Testis (tissue), 2 donors: ENCODE measurements at regions not wholly inside any gene's neighbourhood (a gene's known extent, or its start where the extent isn't known, plus 50 kb on each side); places are given as distances from the start of the nearest gene placed in this dataset.
"Not testable (repeated sequence)": the region's sequence is repeated elsewhere in the genome, so short reads cannot be mapped to it uniquely, and the experiment has no call there.

Experiments
- DNase-seq: peaks from one replicate; pipeline ENCODE4 v3.0.0-alpha.2; 2019
- H3K27ac ChIP-seq, 2 donors: fragments of 200-600 bp; sonication (generic); one replicate each; pipeline ENCODE4 v1.5.1; 2019
- H3K27me3 ChIP-seq: fragments of 200-600 bp; sonication (generic); one replicate; pipeline ENCODE4 v1.5.1; 2019
- H3K36me3 ChIP-seq: fragments of 200-600 bp; sonication (generic); one replicate; pipeline ENCODE4 v1.5.1; 2017; ENCODE audit warnings: low read depth; ENCODE audit errors: missing control alignments
- H3K4me1 ChIP-seq: fragments of 200-600 bp; sonication (generic); one replicate; pipeline ENCODE4 v1.5.1; 2019
- H3K4me3 ChIP-seq, 2 donors: fragments of 200-600 bp; sonication (generic); one replicate each; pipeline ENCODE4 v1.5.1; 2017 to 2019
- H3K9me3 ChIP-seq: fragments of 200-600 bp; sonication (generic); one replicate; pipeline ENCODE4 v1.5.1; 2017
- CTCF ChIP-seq, 3 experiments: fragments of 450-650 bp in 2 of 3; fragments of 200-600 bp in 1 of 3; sonication (generic) in 1 of 3; IDR thresholded peaks; one replicate each; pipeline ENCODE4 v1.5.1; 2016 to 2019; ENCODE audit warnings: antibody characterized with exemption in 3 of 3, mild to moderate bottlenecking in 2 of 3, moderate library complexity in 1 of 3
- POLR2A ChIP-seq: fragments of 450-650 bp; IDR thresholded peaks from one replicate; pipeline ENCODE4 v1.6.1; 2017; ENCODE audit warnings: antibody characterized with exemption, mild to moderate bottlenecking, moderate library complexity
- WGBS, 2 donors: methylation state at CpG; one replicate each; pipeline ENCODE4 v1.1.5; 2018; 5-methylcytosine and 5-hydroxymethylcytosine counted together
- intact Hi-C: fragments of 100-400 bp; cut with DNase I; formaldehyde crosslinking; loops from one replicate; pipeline ENCODE4 v1.15.1; 2023; ENCODE audit warnings: low total_unique reads

DNA sequence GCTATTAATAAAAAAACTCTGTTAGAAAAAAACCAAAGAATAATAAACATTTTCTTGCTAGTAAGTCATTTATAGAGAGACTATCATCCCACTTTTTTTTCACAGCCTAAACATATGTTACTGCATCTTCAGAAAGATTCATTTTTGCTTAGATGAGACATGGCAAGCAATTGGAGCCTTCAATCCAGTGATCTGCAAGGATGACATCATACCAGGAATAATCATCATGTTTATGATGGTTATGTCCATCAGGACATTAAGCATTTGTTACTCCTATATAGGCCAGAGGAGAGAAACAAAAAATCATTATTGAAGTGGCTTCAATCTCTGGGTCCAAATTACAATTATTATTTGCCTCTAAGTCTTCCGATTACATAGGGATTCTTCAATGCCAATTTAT, 626.3 kb upstream of the CCNG1 start:
- Histone ChIP-seq H3K27ac (no peak overlapping the region), H3K4me3 (no peak overlapping the region), H3K9me3 (no peaks in the 10 kb centered on the region), H3K27me3 (no peaks in the 10 kb centered on the region), H3K4me1 (no peaks in the 10 kb centered on the region), H3K36me3 (no peaks in the 10 kb centered on the region)
- 75 to 85% methylated on average over 1 of the region's 1 CpG for WGBS, 2 donors
- no peak for DNase-seq
- intact Hi-C loops = no loop called here
- TF ChIP-seq CTCF (IDR thresholded peaks at IDR 0.05) (no peak), POLR2A (no peak)

GRCh38 chr5:162816816-162817215, 620.6 kb upstream of the CCNG1 start:
- no peak overlapping the region for H3K4me3 ChIP-seq
- H3K4me1 ChIP-seq = no peaks in the 10 kb centered on the region
- WGBS, 2 donors = 83 to 91% methylated on average over 2 of the region's 2 CpGs
- DNase-seq = no peak
- no peaks in the 10 kb centered on the region for H3K9me3 ChIP-seq
- intact Hi-C loops = no loop called here
- no peaks in the 10 kb centered on the region for H3K27me3 ChIP-seq
- no peak for TF ChIP-seq POLR2A
- TF ChIP-seq CTCF (IDR thresholded peaks at IDR 0.05) = no peak
- no peak overlapping the region for H3K27ac ChIP-seq
- no peaks in the 10 kb centered on the region for H3K36me3 ChIP-seq

GRCh38 chr5:162817364-162817763, 620.0 kb upstream of the CCNG1 start:
- TF ChIP-seq CTCF (IDR thresholded peaks at IDR 0.05) (no peak), POLR2A (no peak)
- Histone ChIP-seq H3K4me1 (no peaks in the 10 kb centered on the region), H3K4me3 (no peak overlapping the region), H3K27me3 (no peaks in the 10 kb centered on the region), H3K9me3 (no peaks in the 10 kb centered on the region), H3K36me3 (no peaks in the 10 kb centered on the region), H3K27ac (no peak overlapping the region)
- intact Hi-C loops = no loop called here
- 81% methylated on average over 4 of the region's 4 CpGs for WGBS, 2 donors
- no peak for DNase-seq

DNA sequence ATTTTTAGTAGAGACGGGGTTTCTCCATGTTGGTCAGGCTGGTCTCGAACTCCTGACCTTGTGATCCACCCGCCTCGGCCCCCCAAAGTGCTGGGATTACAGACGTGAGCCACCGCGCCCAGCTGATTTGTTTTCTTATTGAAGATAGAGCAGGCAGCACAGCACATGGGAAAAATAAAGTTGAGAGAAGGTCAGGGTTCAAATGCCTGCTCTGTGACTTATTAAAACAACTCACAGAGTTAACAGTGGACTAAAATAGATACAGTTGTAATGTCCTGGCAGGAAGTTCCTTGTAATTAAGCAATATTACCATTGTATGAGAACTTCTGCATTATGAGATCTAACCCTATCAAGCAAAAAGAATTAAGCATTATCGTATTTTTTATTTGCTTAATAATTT, 615.7 kb upstream of the CCNG1 start:
- 65 to 73% methylated on average over 8 of the region's 8 CpGs for WGBS, 2 donors
- H3K4me3 ChIP-seq, H3K4me1 ChIP-seq, H3K9me3 ChIP-seq, H3K27me3 ChIP-seq, H3K27ac ChIP-seq, DNase-seq, intact Hi-C loops, H3K36me3 ChIP-seq: not testable (repeated sequence)

DNA sequence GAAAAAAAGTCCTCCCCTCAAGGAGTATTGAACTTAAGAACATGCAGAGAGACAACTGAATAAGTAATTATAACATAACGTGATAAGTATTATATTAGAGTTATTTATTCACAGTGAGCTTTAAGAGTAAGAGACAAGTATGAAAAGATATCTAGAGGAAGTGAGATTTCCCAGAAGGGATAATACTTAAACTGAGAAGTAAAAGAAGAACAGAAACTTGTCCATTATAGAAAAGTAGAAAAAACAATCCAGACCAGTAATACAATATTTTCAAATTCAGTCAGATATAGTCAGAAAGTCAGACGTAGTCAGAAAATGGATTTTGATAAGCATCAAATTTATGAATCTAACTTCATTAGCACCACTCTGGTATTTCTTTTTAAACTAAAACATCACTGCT, 613.0 kb upstream of the CCNG1 start:
- Histone ChIP-seq H3K9me3 (no peaks in the 10 kb centered on the region), H3K27me3 (no peaks in the 10 kb centered on the region), H3K4me1 (no peaks in the 10 kb centered on the region), H3K36me3 (no peaks in the 10 kb centered on the region), H3K27ac (no peak overlapping the region), H3K4me3 (no peak overlapping the region)
- DNase-seq = no peak
- no peak for TF ChIP-seq POLR2A
- no peak for TF ChIP-seq CTCF (IDR thresholded peaks at IDR 0.05)
- 68 to 71% methylated on average over 2 of the region's 2 CpGs for WGBS, 2 donors
- intact Hi-C loops = no loop called here
